ENCODE measurements at regions not wholly inside any gene's neighbourhood (a gene's known extent, or its start where the extent isn't known, plus 50 kb on each side); places are given as distances from the start of the nearest gene placed in this dataset.

- Histone ChIP-seq H3K27ac (no peak overlapping the region), H3K9me3 (no peaks in the 10 kb centered on the region), H3K4me3 (no peak overlapping the region), H3K27me3 (no peaks in the 10 kb centered on the region), H3K4me1 (no peaks in the 10 kb centered on the region), H3K36me3 (no peaks in the 10 kb centered on the region)
- DNase-seq (no peak), ATAC-seq (peak; percentile 74)
- TF ChIP-seq CTCF (IDR thresholded peaks at IDR 0.05) = no peak
- intact Hi-C loops (cut with DNase I) = no loop called here
Measured at GRCh38 chr1:68799096-68799495, 302.2 kb upstream of the DEPDC1 start.

GRCh38 chr1:68800182-68800581 is 303.3 kb upstream of the DEPDC1 start:
- no peak overlapping the region for H3K27ac ChIP-seq
- H3K9me3 ChIP-seq = no peaks in the 10 kb centered on the region
- no peak overlapping the region for H3K4me3 ChIP-seq
- DNase-seq = no peak
- H3K27me3 ChIP-seq = no peaks in the 10 kb centered on the region
- H3K4me1 ChIP-seq = no peaks in the 10 kb centered on the region
- intact Hi-C loops (cut with DNase I) = no loop called here
- no peaks in the 10 kb centered on the region for H3K36me3 ChIP-seq
- no peak for TF ChIP-seq CTCF (IDR thresholded peaks at IDR 0.05)
- no peak for ATAC-seq

- ATAC-seq = no peak
Measured at GRCh38 chr1:68801440-68801839, 304.6 kb upstream of the DEPDC1 start.

GRCh38 chr1:68805097-68805641 is 308.3 kb upstream of the DEPDC1 start:
- no peak for TF ChIP-seq CTCF (IDR thresholded peaks at IDR 0.05)
- no peak overlapping the region for H3K4me3 ChIP-seq
- DNase-seq (no peak), ATAC-seq (no peak)
- intact Hi-C loops (cut with DNase I) = no loop called here
- H3K9me3 ChIP-seq = no peaks in the 10 kb centered on the region
- no peak overlapping the region for H3K27ac ChIP-seq
- no peaks in the 10 kb centered on the region for H3K4me1 ChIP-seq
- H3K36me3 ChIP-seq = no peaks in the 10 kb centered on the region
- no peaks in the 10 kb centered on the region for H3K27me3 ChIP-seq

More at GRCh38 chr1:68801440-68801839, 304.6 kb upstream of the DEPDC1 start:
- Histone ChIP-seq H3K27ac (no peak overlapping the region), H3K27me3 (no peaks in the 10 kb centered on the region), H3K4me3 (no peak overlapping the region), H3K36me3 (no peaks in the 10 kb centered on the region), H3K9me3 (no peaks in the 10 kb centered on the region), H3K4me1 (no peaks in the 10 kb centered on the region)
- TF ChIP-seq CTCF (IDR thresholded peaks at IDR 0.05) = no peak
- no peak for DNase-seq
- intact Hi-C loops (cut with DNase I) = no loop called here

GRCh38 chr1:68808351-68808750 is 311.5 kb upstream of the DEPDC1 start:
- ATAC-seq (no peak), DNase-seq (peak in 1 of 4 donors; percentile 14)
- Histone ChIP-seq H3K27me3 (no peaks in the 10 kb centered on the region), H3K9me3 (no peaks in the 10 kb centered on the region), H3K4me1 (no peaks in the 10 kb centered on the region), H3K4me3 (no peak overlapping the region), H3K36me3 (no peaks in the 10 kb centered on the region), H3K27ac (no peak overlapping the region)
- TF ChIP-seq CTCF (IDR thresholded peaks at IDR 0.05) = no peak
- intact Hi-C loops (cut with DNase I) = no loop called here

Data from left lung (tissue), 4 donors.